ENCODE measurements at regions not wholly inside any gene's neighbourhood (a gene's known extent, or its start where the extent isn't known, plus 50 kb on each side); places are given as distances from the start of the nearest gene placed in this dataset.
"Not testable (repeated sequence)": the region's sequence is repeated elsewhere in the genome, so short reads cannot be mapped to it uniquely, and the experiment has no call there.

GRCh38 chr6:55943329-55943728 is 67.9 kb upstream of the BMP5 start:
- no peak for DNase-seq (ENCODE audit: low spot score)
- TF ChIP-seq, protein P1, sequence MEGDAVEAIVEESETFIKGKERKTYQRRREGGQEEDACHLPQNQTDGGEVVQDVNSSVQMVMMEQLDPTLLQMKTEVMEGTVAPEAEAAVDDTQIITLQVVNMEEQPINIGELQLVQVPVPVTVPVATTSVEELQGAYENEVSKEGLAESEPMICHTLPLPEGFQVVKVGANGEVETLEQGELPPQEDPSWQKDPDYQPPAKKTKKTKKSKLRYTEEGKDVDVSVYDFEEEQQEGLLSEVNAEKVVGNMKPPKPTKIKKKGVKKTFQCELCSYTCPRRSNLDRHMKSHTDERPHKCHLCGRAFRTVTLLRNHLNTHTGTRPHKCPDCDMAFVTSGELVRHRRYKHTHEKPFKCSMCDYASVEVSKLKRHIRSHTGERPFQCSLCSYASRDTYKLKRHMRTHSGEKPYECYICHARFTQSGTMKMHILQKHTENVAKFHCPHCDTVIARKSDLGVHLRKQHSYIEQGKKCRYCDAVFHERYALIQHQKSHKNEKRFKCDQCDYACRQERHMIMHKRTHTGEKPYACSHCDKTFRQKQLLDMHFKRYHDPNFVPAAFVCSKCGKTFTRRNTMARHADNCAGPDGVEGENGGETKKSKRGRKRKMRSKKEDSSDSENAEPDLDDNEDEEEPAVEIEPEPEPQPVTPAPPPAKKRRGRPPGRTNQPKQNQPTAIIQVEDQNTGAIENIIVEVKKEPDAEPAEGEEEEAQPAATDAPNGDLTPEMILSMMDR (IDR thresholded peaks at IDR 0.05; ENCODE audit: extremely low read depth, missing control alignments) = no peak

DNA sequence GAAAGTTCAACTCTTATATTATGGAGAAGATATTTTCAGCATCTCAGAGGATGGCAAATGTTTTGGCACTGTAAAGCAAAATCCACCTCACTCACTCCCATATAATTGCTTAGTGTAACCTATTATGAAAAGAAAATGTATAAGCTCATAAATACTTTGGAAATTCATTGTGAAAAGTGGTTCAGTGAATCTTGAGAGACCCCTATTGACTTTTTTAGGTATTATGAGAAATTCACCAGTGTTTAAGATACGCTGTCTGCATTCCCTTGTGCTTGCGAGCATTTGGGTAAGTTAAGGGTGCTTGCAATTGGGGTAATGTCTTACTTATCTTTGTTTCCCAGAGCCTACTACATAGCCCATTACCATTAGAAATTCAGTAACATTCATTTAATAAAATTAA is 66.3 kb upstream of the BMP5 start:
- no peak for DNase-seq (ENCODE audit: low spot score)
- TF ChIP-seq, protein P1 (IDR thresholded peaks at IDR 0.05; ENCODE audit: extremely low read depth, missing control alignments) = no peak

GRCh38 chr6:55937951-55938690 is 62.7 kb upstream of the BMP5 start:
- DNase-seq (ENCODE audit: low spot score) = no peak
- TF ChIP-seq, protein P1 (IDR thresholded peaks at IDR 0.05; ENCODE audit: extremely low read depth, missing control alignments) = no peak

DNA sequence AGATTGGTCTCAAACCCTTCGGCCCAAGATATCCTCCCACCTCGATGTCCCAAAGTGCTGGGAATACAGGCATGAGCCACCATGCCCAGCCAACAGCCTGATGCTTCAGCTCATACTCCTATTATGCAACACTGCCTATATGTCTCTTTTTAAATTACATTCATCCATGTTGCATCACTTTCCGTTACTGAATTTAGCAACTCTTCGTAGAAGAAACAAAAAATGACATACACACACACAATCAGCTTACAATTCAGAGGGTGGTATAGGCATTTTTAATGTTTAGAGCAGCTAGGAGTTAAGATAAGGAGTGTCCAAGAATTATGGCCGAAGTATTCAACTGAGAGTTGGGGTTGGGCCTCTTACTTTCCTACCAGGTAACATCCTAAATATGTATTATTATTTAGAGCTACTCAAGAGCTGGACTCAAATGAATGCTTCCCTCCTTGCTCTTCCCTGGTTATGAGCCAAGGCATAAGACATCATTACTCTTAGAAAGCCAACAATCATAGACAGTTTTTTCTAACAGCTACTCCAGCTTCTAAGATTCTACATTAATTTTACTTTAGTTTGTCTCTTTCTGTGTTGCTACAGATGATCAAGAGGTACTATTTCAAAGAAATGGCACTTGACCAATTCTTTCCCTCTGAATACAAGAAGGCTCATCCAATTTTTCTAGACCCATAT is 62.0 kb upstream of the BMP5 start:
- DNase-seq (ENCODE audit: low spot score) = no peak
- TF ChIP-seq, protein P1 (IDR thresholded peaks at IDR 0.05; ENCODE audit: extremely low read depth, missing control alignments) = no peak

GRCh38 chr6:55931101-55931500 is 55.7 kb upstream of the BMP5 start:
- TF ChIP-seq, protein P1 (IDR thresholded peaks at IDR 0.05; ENCODE audit: extremely low read depth, missing control alignments) = no peak
- DNase-seq (ENCODE audit: low spot score) = no peak

DNA sequence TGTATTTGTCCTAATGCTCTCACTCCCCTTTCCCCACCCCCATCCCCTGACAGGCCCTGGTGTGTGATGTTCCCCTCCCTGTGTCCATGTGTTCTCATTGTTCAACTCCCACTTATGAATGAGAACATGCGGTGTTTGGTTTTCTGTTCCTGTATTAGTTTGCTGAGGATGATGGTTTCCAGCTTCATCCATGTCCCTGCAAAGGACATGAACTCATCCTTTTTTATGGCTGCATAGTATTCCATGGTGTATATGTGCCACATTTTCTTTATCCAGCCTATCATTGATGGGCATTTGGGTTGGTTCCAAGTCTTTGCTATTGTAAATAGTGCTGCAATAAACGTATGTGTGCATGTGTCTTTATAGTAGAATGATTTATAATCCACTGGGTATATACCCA is 52.3 kb upstream of the BMP5 start:
- not testable (repeated sequence) for DNase-seq (ENCODE audit: low spot score)

GRCh38 chr6:55925292-55925691 is 49.9 kb upstream of the BMP5 start:
- TF ChIP-seq, protein P1 (IDR thresholded peaks at IDR 0.05; ENCODE audit: extremely low read depth, missing control alignments) = no peak
- no peak for DNase-seq (ENCODE audit: low spot score)
